ENCODE measurements at regions not wholly inside any gene's neighbourhood (a gene's known extent, or its start where the extent isn't known, plus 50 kb on each side); places are given as distances from the start of the nearest gene placed in this dataset.

GRCh38 chr1:59081795-59082194 lies 215.1 kb upstream of the FGGY start:
- no peak for TF ChIP-seq CTCF (IDR thresholded peaks at IDR 0.05)
- no peak for TF ChIP-seq POLR2A (IDR thresholded peaks at IDR 0.05)

All from uterus (tissue), 2 donors.